ENCODE measurements at regions not wholly inside any gene's neighbourhood (a gene's known extent, or its start where the extent isn't known, plus 50 kb on each side); places are given as distances from the start of the nearest gene placed in this dataset.

- TF ChIP-seq CTCF (IDR thresholded peaks at IDR 0.05) (no peak), ZFX (IDR thresholded peaks at IDR 0.05; ENCODE audit: borderline replicate concordance) (no peak)
- no peak overlapping the region for H3K27ac ChIP-seq
Observed at GRCh38 chr2:5494212-5494611, 198.0 kb upstream of the SOX11 start.

GRCh38 chr2:5495586-5495985, 196.6 kb upstream of the SOX11 start:
- H3K27ac ChIP-seq, result no peak overlapping the region
- TF ChIP-seq ZFX (IDR thresholded peaks at IDR 0.05; ENCODE audit: borderline replicate concordance), result no peak
- TF ChIP-seq CTCF (IDR thresholded peaks at IDR 0.05), result no peak

- TF ChIP-seq CTCF (IDR thresholded peaks at IDR 0.05) (no peak), ZFX (IDR thresholded peaks at IDR 0.05; ENCODE audit: borderline replicate concordance) (no peak)
- no peak overlapping the region for H3K27ac ChIP-seq
Observed at GRCh38 chr2:5497874-5498273, 194.3 kb upstream of the SOX11 start.

GRCh38 chr2:5501807-5502206, 190.4 kb upstream of the SOX11 start:
- TF ChIP-seq CTCF (IDR thresholded peaks at IDR 0.05), result no peak
- TF ChIP-seq ZFX (IDR thresholded peaks at IDR 0.05; ENCODE audit: borderline replicate concordance), result no peak
- no peak overlapping the region for H3K27ac ChIP-seq

- no peak for TF ChIP-seq CTCF (IDR thresholded peaks at IDR 0.05)
- no peak for TF ChIP-seq ZFX (IDR thresholded peaks at IDR 0.05; ENCODE audit: borderline replicate concordance)
- no peak overlapping the region for H3K27ac ChIP-seq
Observed at GRCh38 chr2:5502385-5502784, 189.8 kb upstream of the SOX11 start.

- no peak overlapping the region for H3K27ac ChIP-seq
- TF ChIP-seq CTCF (IDR thresholded peaks at IDR 0.05), result no peak
- TF ChIP-seq ZFX (IDR thresholded peaks at IDR 0.05; ENCODE audit: borderline replicate concordance), result no peak
Observed at GRCh38 chr2:5504756-5505155, 187.4 kb upstream of the SOX11 start.

- no peak for TF ChIP-seq ZFX (IDR thresholded peaks at IDR 0.05; ENCODE audit: borderline replicate concordance)
- no peak for TF ChIP-seq CTCF (IDR thresholded peaks at IDR 0.05)
- H3K27ac ChIP-seq, result no peak overlapping the region
Observed at GRCh38 chr2:5507367-5507766, 184.8 kb upstream of the SOX11 start.
